Vagina (tissue), 2 donors: ENCODE measurements at regions not wholly inside any gene's neighbourhood (a gene's known extent, or its start where the extent isn't known, plus 50 kb on each side); places are given as distances from the start of the nearest gene placed in this dataset.

Experiments used
- DNase-seq, 2 donors: peaks; one replicate each; pipeline ENCODE4 v3.0.0-alpha.2; 2017; ENCODE audit errors: extremely low spot score in 2 of 2
- H3K27ac ChIP-seq: fragments of 200-600 bp; sonication (generic); one replicate; pipeline ENCODE4 v1.5.1; 2019
- H3K27me3 ChIP-seq: fragments of 200-600 bp; sonication (generic); one replicate; pipeline ENCODE4 v1.5.1; 2019
- H3K36me3 ChIP-seq, 2 donors: fragments of 200-600 bp; sonication (generic); one replicate each; pipeline ENCODE4 v1.5.1; 2017 to 2019
- H3K4me1 ChIP-seq: fragments of 200-600 bp; sonication (generic); one replicate; pipeline ENCODE4 v1.5.1; 2019
- H3K4me3 ChIP-seq, 2 donors: fragments of 200-600 bp; sonication (generic); 1 replicate in 1 of 2; 2 replicates in 1 of 2; pipeline ENCODE4 v1.5.1; 2016 to 2019
- H3K9me3 ChIP-seq: fragments of 200-600 bp; sonication (generic); one replicate; pipeline ENCODE4 v1.5.1; 2019
- CTCF ChIP-seq, 3 experiments: fragments of 450-650 bp in 2 of 3; fragments of 200-600 bp in 1 of 3; sonication (generic) in 1 of 3; IDR thresholded peaks; one replicate each; pipeline ENCODE4 v1.5.1; 2017 to 2019; ENCODE audit warnings: antibody characterized with exemption in 3 of 3, mild to moderate bottlenecking in 2 of 3, moderate library complexity in 2 of 3
- POLR2A ChIP-seq, 2 donors: fragments of 450-650 bp; IDR thresholded peaks; one replicate each; pipeline ENCODE4 v1.6.1; 2017; ENCODE audit warnings: antibody characterized with exemption in 2 of 2, mild to moderate bottlenecking in 2 of 2, moderate library complexity in 2 of 2
- POLR2AphosphoS5 ChIP-seq, 2 donors: sonication (generic); formaldehyde crosslinking; IDR thresholded peaks; one replicate each; pipeline ENCODE4 v1.9.0; 2017; ENCODE audit warnings: antibody characterized with exemption in 2 of 2, mild to moderate bottlenecking in 2 of 2, low read depth in 1 of 2; ENCODE audit not compliant: insufficient read depth in 1 of 2
- intact Hi-C: fragments of 100-400 bp; cut with DNase I; formaldehyde crosslinking; loops from one replicate; pipeline ENCODE4 v1.15.1; 2023

GRCh38 chr4:154078504-154079350 is 289.8 kb upstream of the SFRP2 start:
- no peaks in the 10 kb centered on the region for H3K4me1 ChIP-seq
- H3K27me3 ChIP-seq = no peaks in the 10 kb centered on the region
- TF ChIP-seq POLR2AphosphoS5 (IDR thresholded peaks at IDR 0.05; ENCODE audit: insufficient read depth in 1 of 2, low read depth in 1 of 2) (no peak), POLR2A (IDR thresholded peaks at IDR 0.05) (no peak), CTCF (IDR thresholded peaks at IDR 0.05) (no peak)
- no peak overlapping the region for H3K27ac ChIP-seq
- H3K4me3 ChIP-seq = no peak overlapping the region
- no peaks in the 10 kb centered on the region for H3K36me3 ChIP-seq
- no peaks in the 10 kb centered on the region for H3K9me3 ChIP-seq
- intact Hi-C loops = no loop called here
- no peak for DNase-seq

GRCh38 chr4:154076921-154077320 is 288.0 kb upstream of the SFRP2 start:
- intact Hi-C loops = no loop called here
- Histone ChIP-seq H3K9me3 (no peaks in the 10 kb centered on the region), H3K36me3 (no peaks in the 10 kb centered on the region)

GRCh38 chr4:154073107-154073822 is 284.4 kb upstream of the SFRP2 start:
- TF ChIP-seq POLR2A (IDR thresholded peaks at IDR 0.05) (no peak), CTCF (IDR thresholded peaks at IDR 0.05) (no peak), POLR2AphosphoS5 (IDR thresholded peaks at IDR 0.05; ENCODE audit: insufficient read depth in 1 of 2, low read depth in 1 of 2) (no peak)
- intact Hi-C loops = no loop called here
- no peaks in the 10 kb centered on the region for H3K36me3 ChIP-seq
- H3K4me1 ChIP-seq = no peaks in the 10 kb centered on the region
- DNase-seq = no peak
- no peaks in the 10 kb centered on the region for H3K9me3 ChIP-seq
- H3K27ac ChIP-seq = no peak overlapping the region
- H3K4me3 ChIP-seq = no peak overlapping the region
- no peaks in the 10 kb centered on the region for H3K27me3 ChIP-seq

More at GRCh38 chr4:154076921-154077320, 288.0 kb upstream of the SFRP2 start:
- no peak for TF ChIP-seq POLR2A (IDR thresholded peaks at IDR 0.05)
- TF ChIP-seq CTCF (IDR thresholded peaks at IDR 0.05) = no peak
- TF ChIP-seq POLR2AphosphoS5 (IDR thresholded peaks at IDR 0.05; ENCODE audit: insufficient read depth in 1 of 2, low read depth in 1 of 2) = no peak
- no peaks in the 10 kb centered on the region for H3K4me1 ChIP-seq
- H3K4me3 ChIP-seq = no peak overlapping the region
- H3K27ac ChIP-seq = no peak overlapping the region
- H3K27me3 ChIP-seq = no peaks in the 10 kb centered on the region
- DNase-seq = no peak

- Histone ChIP-seq H3K36me3 (no peaks in the 10 kb centered on the region), H3K4me3 (no peak overlapping the region), H3K4me1 (no peaks in the 10 kb centered on the region), H3K27ac (no peak overlapping the region), H3K9me3 (no peaks in the 10 kb centered on the region), H3K27me3 (no peaks in the 10 kb centered on the region)
- TF ChIP-seq POLR2A (IDR thresholded peaks at IDR 0.05) (no peak), CTCF (IDR thresholded peaks at IDR 0.05) (no peak)
- intact Hi-C loops = no loop called here
- DNase-seq = no peak
Measured at GRCh38 chr4:154067786-154068185, 278.9 kb upstream of the SFRP2 start.

GRCh38 chr4:154065368-154065767 is 276.5 kb upstream of the SFRP2 start:
- TF ChIP-seq CTCF (IDR thresholded peaks at IDR 0.05) (no peak), POLR2A (IDR thresholded peaks at IDR 0.05) (no peak), POLR2AphosphoS5 (IDR thresholded peaks at IDR 0.05; ENCODE audit: insufficient read depth in 1 of 2, low read depth in 1 of 2) (no peak)
- Histone ChIP-seq H3K4me3 (no peak overlapping the region), H3K27ac (no peak overlapping the region), H3K4me1 (no peaks in the 10 kb centered on the region), H3K27me3 (no peaks in the 10 kb centered on the region), H3K36me3 (no peaks in the 10 kb centered on the region), H3K9me3 (no peaks in the 10 kb centered on the region)
- intact Hi-C loops = no loop called here
- DNase-seq = no peak
